ENCODE measurements at regions not wholly inside any gene's neighbourhood (a gene's known extent, or its start where the extent isn't known, plus 50 kb on each side); places are given as distances from the start of the nearest gene placed in this dataset.

DNA sequence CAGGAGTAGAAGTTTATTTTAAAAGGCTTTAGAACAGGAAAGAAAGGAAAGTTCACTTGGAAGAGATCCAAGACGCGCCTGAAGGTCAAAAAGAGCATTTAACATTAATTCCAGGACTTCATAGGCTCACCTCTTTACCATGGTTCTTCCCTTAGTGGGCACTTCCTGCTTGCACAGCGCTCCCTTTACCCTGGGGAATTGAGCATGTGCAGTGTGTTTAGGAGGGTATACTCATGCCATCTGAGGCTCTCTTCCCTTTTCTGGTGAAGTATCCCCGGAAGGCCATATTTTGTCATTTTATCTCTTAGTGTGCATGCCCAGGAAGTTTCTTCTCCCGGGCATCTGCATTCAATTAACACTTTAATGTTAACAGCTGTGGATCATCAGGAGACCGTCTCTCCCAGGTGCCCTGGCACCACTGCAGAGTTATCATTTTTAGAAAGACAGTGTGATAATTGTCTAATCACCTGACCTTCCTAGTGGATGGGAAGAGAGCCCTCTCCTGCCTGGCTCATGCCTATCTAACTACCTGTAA, 66.1 kb upstream of the ABCC4 start:
- no peak for TF ChIP-seq POLR2AphosphoS5 (IDR thresholded peaks at IDR 0.05)
- TF ChIP-seq, protein P1, sequence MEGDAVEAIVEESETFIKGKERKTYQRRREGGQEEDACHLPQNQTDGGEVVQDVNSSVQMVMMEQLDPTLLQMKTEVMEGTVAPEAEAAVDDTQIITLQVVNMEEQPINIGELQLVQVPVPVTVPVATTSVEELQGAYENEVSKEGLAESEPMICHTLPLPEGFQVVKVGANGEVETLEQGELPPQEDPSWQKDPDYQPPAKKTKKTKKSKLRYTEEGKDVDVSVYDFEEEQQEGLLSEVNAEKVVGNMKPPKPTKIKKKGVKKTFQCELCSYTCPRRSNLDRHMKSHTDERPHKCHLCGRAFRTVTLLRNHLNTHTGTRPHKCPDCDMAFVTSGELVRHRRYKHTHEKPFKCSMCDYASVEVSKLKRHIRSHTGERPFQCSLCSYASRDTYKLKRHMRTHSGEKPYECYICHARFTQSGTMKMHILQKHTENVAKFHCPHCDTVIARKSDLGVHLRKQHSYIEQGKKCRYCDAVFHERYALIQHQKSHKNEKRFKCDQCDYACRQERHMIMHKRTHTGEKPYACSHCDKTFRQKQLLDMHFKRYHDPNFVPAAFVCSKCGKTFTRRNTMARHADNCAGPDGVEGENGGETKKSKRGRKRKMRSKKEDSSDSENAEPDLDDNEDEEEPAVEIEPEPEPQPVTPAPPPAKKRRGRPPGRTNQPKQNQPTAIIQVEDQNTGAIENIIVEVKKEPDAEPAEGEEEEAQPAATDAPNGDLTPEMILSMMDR (IDR thresholded peaks at IDR 0.05): no peak

All from esophagus muscularis mucosa (tissue), 3 donors.